OCI-LY7 (cell line): ENCODE measurements at regions not wholly inside any gene's neighbourhood (a gene's known extent, or its start where the extent isn't known, plus 50 kb on each side); places are given as distances from the start of the nearest gene placed in this dataset.

Experiments used
- BruUV-seq: library from RNA; stranded (reverse); fragments of 400-500 nt; replicated peaks from 2 replicates; lab custom pipeline; 2021; lab: Mats Ljungman, UMichigan
- CTCF ChIA-PET: fragments of 300-600 bp; sonication (Branson Sonifier 250); formaldehyde crosslinking; loops from one replicate; lab custom pipeline; 2022; ENCODE audit warnings: antibody characterized with exemption; ENCODE audit not compliant: unreplicated experiment; lab: Charles Lee
- POLR2A ChIA-PET: fragments of 300-600 bp; sonication (Branson Sonifier 250); formaldehyde crosslinking; loops from one replicate; lab custom pipeline; 2022; ENCODE audit warnings: antibody characterized with exemption; lab: Charles Lee
- DNase-seq: peaks from one replicate; pipeline ENCODE4 v3.0.0-alpha.2; 2015; ENCODE audit warnings: low spot score
- H2AFZ ChIP-seq: fragments of 200-600 bp; sonication (generic), shearing (Covaris generic); 2 replicates; pipeline ENCODE4 v1.6.1; 2014; ENCODE audit warnings: mild to moderate bottlenecking, antibody characterized with exemption, low read length, moderate library complexity
- H3K27ac ChIP-seq: fragments of 200-600 bp; sonication (generic); 2 replicates; pipeline ENCODE4 v1.5.1; 2014; ENCODE audit warnings: mixed run types, low read depth, mild to moderate bottlenecking, moderate library complexity, low read length, inconsistent platforms; ENCODE audit not compliant: poor library complexity, severe bottlenecking
- H3K36me3 ChIP-seq: fragments of 200-600 bp; sonication (generic); 2 replicates; pipeline ENCODE4 v1.6.1; 2014; ENCODE audit warnings: mild to moderate bottlenecking, antibody characterized with exemption, low read length, moderate library complexity, mixed read lengths; ENCODE audit not compliant: insufficient read depth
- H3K4me1 ChIP-seq: fragments of 200-600 bp; sonication (generic); 2 replicates; pipeline ENCODE4 v1.5.1; 2014; ENCODE audit warnings: mild to moderate bottlenecking, low read length; ENCODE audit not compliant: insufficient read depth, poor library complexity, severe bottlenecking
- H3K4me2 ChIP-seq: fragments of 200-600 bp; sonication (generic); 2 replicates; pipeline ENCODE4 v1.6.1; 2014; ENCODE audit warnings: mild to moderate bottlenecking, low read length
- H3K4me3 ChIP-seq: fragments of 200-600 bp; sonication (generic); 2 replicates; pipeline ENCODE4 v1.5.1; 2014; ENCODE audit warnings: mild to moderate bottlenecking, low read depth, low read length; ENCODE audit not compliant: poor library complexity, severe bottlenecking
- H3K79me2 ChIP-seq: fragments of 200-600 bp; sonication (generic); 2 replicates; pipeline ENCODE4 v1.6.1; 2016; ENCODE audit warnings: low read depth, mild to moderate bottlenecking, low read length, moderate library complexity, mixed read lengths; ENCODE audit not compliant: insufficient read depth
- H3K9me2 ChIP-seq: fragments of 200-600 bp; sonication (generic); 2 replicates; pipeline ENCODE4 v1.6.1; 2016; ENCODE audit warnings: mild to moderate bottlenecking, low read length, mixed read lengths; ENCODE audit not compliant: insufficient read depth
- H3K9me3 ChIP-seq: fragments of 200-600 bp; sonication (generic); 2 replicates; pipeline ENCODE4 v1.6.1; 2014; ENCODE audit warnings: mild to moderate bottlenecking, mixed run types, low read length, mixed read lengths
- H4K20me1 ChIP-seq: fragments of 200-600 bp; sonication (generic); 2 replicates; pipeline ENCODE4 v1.6.1; 2014; ENCODE audit warnings: mild to moderate bottlenecking, antibody characterized with exemption, low read length, moderate library complexity, mixed read lengths; ENCODE audit not compliant: insufficient read depth
- EZH2phosphoT487 ChIP-seq: fragments of 200-600 bp; sonication (generic); IDR thresholded peaks from 2 replicates; pipeline ENCODE4 v1.6.1; 2018; ENCODE audit warnings: low read depth, borderline replicate concordance, mild to moderate bottlenecking, mixed run types, antibody characterized with exemption, low read length, moderate library complexity, mixed read lengths
- intact Hi-C: fragments of 100-400 bp; cut with micrococcal nuclease; formaldehyde crosslinking; loops from one replicate; pipeline ENCODE4 v1.10.0; 2022; ENCODE audit not compliant: unreplicated experiment
- TF ChIP-seq, protein P1 (sequence below): fragments of 200-600 bp; sonication (generic); conservative IDR thresholded peaks from 2 replicates; pipeline ENCODE4 v1.5.1; 2014; ENCODE audit warnings: mild to moderate bottlenecking, antibody characterized with exemption, low read length, moderate library complexity, mixed read lengths

DNA sequence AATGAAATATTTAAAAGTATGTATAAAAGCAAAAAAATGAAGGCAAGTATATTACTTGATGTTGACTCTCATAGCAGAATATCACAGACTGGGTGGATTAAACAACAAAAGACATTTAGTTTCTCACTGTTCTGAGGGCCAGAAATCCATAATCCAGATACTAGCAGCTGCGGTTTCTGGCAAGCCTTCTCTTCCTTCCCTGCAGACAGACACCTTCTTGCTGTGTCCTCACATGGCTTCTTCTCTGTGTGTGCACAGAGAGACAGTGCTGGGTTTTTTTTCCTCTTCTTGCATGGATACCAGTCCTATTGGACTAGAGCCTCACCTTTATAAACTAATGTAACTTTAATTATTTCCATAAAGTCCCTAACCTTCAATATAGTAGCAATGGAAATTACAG is 127.9 kb upstream of the AKR1E2 start:
- CTCF ChIA-PET = no interaction called here
- POLR2A ChIA-PET = no interaction called here
- Histone ChIP-seq H2AFZ (no peak overlapping the region), H3K4me1 (no peaks in the 10 kb centered on the region), H3K9me3 (no peaks in the 10 kb centered on the region), H3K79me2 (no peaks in the 10 kb centered on the region), H3K4me3 (no peak overlapping the region), H3K36me3 (no peaks in the 10 kb centered on the region), H3K4me2 (no peak overlapping the region), H4K20me1 (no peaks in the 10 kb centered on the region), H3K9me2 (no peaks in the 10 kb centered on the region), H3K27ac (no peak overlapping the region)
- TF ChIP-seq, protein P1, sequence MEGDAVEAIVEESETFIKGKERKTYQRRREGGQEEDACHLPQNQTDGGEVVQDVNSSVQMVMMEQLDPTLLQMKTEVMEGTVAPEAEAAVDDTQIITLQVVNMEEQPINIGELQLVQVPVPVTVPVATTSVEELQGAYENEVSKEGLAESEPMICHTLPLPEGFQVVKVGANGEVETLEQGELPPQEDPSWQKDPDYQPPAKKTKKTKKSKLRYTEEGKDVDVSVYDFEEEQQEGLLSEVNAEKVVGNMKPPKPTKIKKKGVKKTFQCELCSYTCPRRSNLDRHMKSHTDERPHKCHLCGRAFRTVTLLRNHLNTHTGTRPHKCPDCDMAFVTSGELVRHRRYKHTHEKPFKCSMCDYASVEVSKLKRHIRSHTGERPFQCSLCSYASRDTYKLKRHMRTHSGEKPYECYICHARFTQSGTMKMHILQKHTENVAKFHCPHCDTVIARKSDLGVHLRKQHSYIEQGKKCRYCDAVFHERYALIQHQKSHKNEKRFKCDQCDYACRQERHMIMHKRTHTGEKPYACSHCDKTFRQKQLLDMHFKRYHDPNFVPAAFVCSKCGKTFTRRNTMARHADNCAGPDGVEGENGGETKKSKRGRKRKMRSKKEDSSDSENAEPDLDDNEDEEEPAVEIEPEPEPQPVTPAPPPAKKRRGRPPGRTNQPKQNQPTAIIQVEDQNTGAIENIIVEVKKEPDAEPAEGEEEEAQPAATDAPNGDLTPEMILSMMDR = no peak
- TF ChIP-seq EZH2phosphoT487 = no peak
- no TSS peak for BruUV-seq
- no peak for DNase-seq
- intact Hi-C loops = no loop called here

DNA sequence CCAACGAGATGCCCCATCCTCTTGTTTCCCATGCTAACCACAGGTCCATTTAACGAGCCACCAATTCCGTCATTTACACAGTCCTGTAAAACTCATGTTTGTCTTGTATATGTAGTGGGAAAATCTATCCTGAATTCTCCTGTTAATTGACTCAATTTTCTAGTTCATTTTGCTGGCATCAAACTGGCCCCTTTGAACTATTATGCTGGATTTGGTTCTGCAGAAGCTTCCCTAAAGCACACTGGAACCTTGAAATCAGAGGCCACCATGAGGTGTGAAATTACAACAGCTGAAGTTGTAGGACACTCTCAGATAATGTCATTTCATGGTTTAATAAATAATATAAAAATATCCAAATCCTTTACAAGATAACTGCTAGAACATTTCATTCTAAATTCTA is 129.8 kb upstream of the AKR1E2 start:
- Histone ChIP-seq H4K20me1 (no peaks in the 10 kb centered on the region), H3K9me2 (no peaks in the 10 kb centered on the region), H3K36me3 (no peaks in the 10 kb centered on the region), H3K79me2 (no peaks in the 10 kb centered on the region), H3K9me3 (no peaks in the 10 kb centered on the region), H3K4me1 (no peaks in the 10 kb centered on the region), H3K27ac (no peak overlapping the region), H2AFZ (no peak overlapping the region), H3K4me2 (no peak overlapping the region), H3K4me3 (no peak overlapping the region)
- intact Hi-C loops = no loop called here
- ChIA-PET CTCF (no interaction called here), POLR2A (no interaction called here)
- BruUV-seq = no TSS peak
- no peak for DNase-seq
- TF ChIP-seq, protein P1 = no peak
- no peak for TF ChIP-seq EZH2phosphoT487

DNA sequence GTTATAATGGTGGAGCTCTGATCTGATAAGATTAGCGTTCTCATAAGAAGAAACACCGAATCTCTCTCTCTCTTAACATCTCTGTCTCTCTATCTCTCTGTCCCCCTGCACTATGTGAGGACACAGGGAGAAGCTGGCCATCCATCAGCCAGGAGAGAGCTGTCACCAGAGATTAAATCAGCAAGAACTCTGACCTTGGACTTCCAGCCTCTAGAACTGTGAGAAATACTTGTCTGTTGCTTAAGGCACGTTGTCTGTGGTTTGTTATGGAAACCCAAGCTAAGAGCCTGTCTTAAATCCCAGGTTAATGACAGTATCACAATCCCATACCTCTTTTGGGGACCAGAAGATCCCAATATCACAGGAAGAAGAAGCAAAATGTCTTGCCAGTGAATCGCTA is 132.0 kb upstream of the AKR1E2 start:
- intact Hi-C loops = no loop called here
- Histone ChIP-seq H3K36me3 (no peaks in the 10 kb centered on the region), H3K9me3 (no peaks in the 10 kb centered on the region), H3K4me2 (no peak overlapping the region), H3K4me3 (no peak overlapping the region), H2AFZ (no peak overlapping the region), H3K4me1 (no peaks in the 10 kb centered on the region), H4K20me1 (no peaks in the 10 kb centered on the region), H3K79me2 (no peaks in the 10 kb centered on the region), H3K27ac (no peak overlapping the region), H3K9me2 (no peaks in the 10 kb centered on the region)
- CTCF ChIA-PET = no interaction called here
- no TSS peak for BruUV-seq
- TF ChIP-seq, protein P1 = no peak
- TF ChIP-seq EZH2phosphoT487 = no peak
- no peak for DNase-seq
- POLR2A ChIA-PET = interaction anchor here (0.7 kb wide), 1 partner anchor 309 kb away, joined by 3 read pairs; no protein-coding TSS in a partner anchor
